ENCODE measurements at regions not wholly inside any gene's neighbourhood (a gene's known extent, or its start where the extent isn't known, plus 50 kb on each side); places are given as distances from the start of the nearest gene placed in this dataset.

GRCh38 chr16:52383119-52383518 is 163.8 kb downstream of the TOX3 start:
- WGBS, 2 donors = 44 to 48% methylated on average over 3 of the region's 3 CpGs
- no peak for TF ChIP-seq CTCF (IDR thresholded peaks at IDR 0.05; ENCODE audit: control extremely low read depth, extremely low read depth)
- H3K36me3 ChIP-seq (ENCODE audit: control insufficient read depth in 4 of 4, insufficient read depth in 4 of 4, low read length in 4 of 4) = no peaks in the 10 kb centered on the region
- peaks cover 0 to 3% (median 0%) of the 10 kb centered on the region in 4 donors for H3K9me3 ChIP-seq (ENCODE audit: control insufficient read depth in 4 of 4, insufficient read depth in 3 of 4, low read length in 3 of 4)
- ATAC-seq (ENCODE audit: insufficient read depth, low FRiP score) (no peak), DNase-seq (peak in 2 of 3 donors; percentile 51 to 67)
- H3K9ac ChIP-seq (ENCODE audit: insufficient read depth in 1 of 2, low read length in 2 of 2) = no peak overlapping the region
- no peaks in the 10 kb centered on the region for H3K27me3 ChIP-seq (ENCODE audit: control insufficient read depth in 3 of 3, insufficient read depth in 3 of 3, low read length in 2 of 3)
- peaks cover 0 to 16% (median 8%) of the 10 kb centered on the region in 5 donors for H3K4me1 ChIP-seq (ENCODE audit: control insufficient read depth in 5 of 5, insufficient read depth in 5 of 5, low read length in 5 of 5)
- no peak overlapping the region for H3K4me3 ChIP-seq
- no peak overlapping the region for H3K27ac ChIP-seq (ENCODE audit: low read depth in 1 of 2, low read length in 1 of 2)

GRCh38 chr16:52379551-52379950 is 167.4 kb downstream of the TOX3 start:
- ATAC-seq (ENCODE audit: insufficient read depth, low FRiP score) (no peak), DNase-seq (no peak)
- WGBS, 2 donors = 92% methylated on average over 1 of the region's 1 CpG
- Histone ChIP-seq H3K27ac (ENCODE audit: low read depth in 1 of 2, low read length in 1 of 2) (no peak overlapping the region), H3K9ac (ENCODE audit: insufficient read depth in 1 of 2, low read length in 2 of 2) (no peak overlapping the region), H3K27me3 (ENCODE audit: control insufficient read depth in 3 of 3, insufficient read depth in 3 of 3, low read length in 2 of 3) (no peaks in the 10 kb centered on the region), H3K4me3 (no peak overlapping the region), H3K9me3 (ENCODE audit: control insufficient read depth in 4 of 4, insufficient read depth in 3 of 4, low read length in 3 of 4) (peaks cover 0 to 2% (median 0%) of the 10 kb centered on the region in 4 donors), H3K4me1 (ENCODE audit: control insufficient read depth in 5 of 5, insufficient read depth in 5 of 5, low read length in 5 of 5) (peaks cover 0 to 11% (median 6%) of the 10 kb centered on the region in 5 donors), H3K36me3 (ENCODE audit: control insufficient read depth in 4 of 4, insufficient read depth in 4 of 4, low read length in 4 of 4) (no peaks in the 10 kb centered on the region)
- no peak for TF ChIP-seq CTCF (IDR thresholded peaks at IDR 0.05; ENCODE audit: control extremely low read depth, extremely low read depth)

- ATAC-seq (ENCODE audit: insufficient read depth, low FRiP score) (no peak), DNase-seq (no peak)
- no peak for TF ChIP-seq CTCF (IDR thresholded peaks at IDR 0.05; ENCODE audit: control extremely low read depth, extremely low read depth)
These were observed 170.2 kb downstream of the TOX3 start for GRCh38 chr16:52376676-52377280.

GRCh38 chr16:52372313-52372712 is 174.6 kb downstream of the TOX3 start:
- DNase-seq (peak; percentile 24 to 60 (median 24)), ATAC-seq (ENCODE audit: insufficient read depth, low FRiP score) (no peak)
- Histone ChIP-seq H3K36me3 (ENCODE audit: control insufficient read depth in 4 of 4, insufficient read depth in 4 of 4, low read length in 4 of 4) (no peaks in the 10 kb centered on the region), H3K9ac (ENCODE audit: insufficient read depth in 1 of 2, low read length in 2 of 2) (no peak overlapping the region), H3K4me1 (ENCODE audit: control insufficient read depth in 5 of 5, insufficient read depth in 5 of 5, low read length in 5 of 5) (no peaks in the 10 kb centered on the region), H3K4me3 (no peak overlapping the region), H3K27me3 (ENCODE audit: control insufficient read depth in 3 of 3, insufficient read depth in 3 of 3, low read length in 2 of 3) (no peaks in the 10 kb centered on the region), H3K9me3 (ENCODE audit: control insufficient read depth in 4 of 4, insufficient read depth in 3 of 4, low read length in 3 of 4) (peaks cover 0 to 4% (median 0%) of the 10 kb centered on the region in 4 donors), H3K27ac (ENCODE audit: low read depth in 1 of 2, low read length in 1 of 2) (no peak overlapping the region)
- TF ChIP-seq CTCF (IDR thresholded peaks at IDR 0.05; ENCODE audit: control extremely low read depth, extremely low read depth) = no peak

More at GRCh38 chr16:52376676-52377280, 170.2 kb downstream of the TOX3 start:
- Histone ChIP-seq H3K4me1 (ENCODE audit: control insufficient read depth in 5 of 5, insufficient read depth in 5 of 5, low read length in 5 of 5) (no peaks in the 10 kb centered on the region), H3K9me3 (ENCODE audit: control insufficient read depth in 4 of 4, insufficient read depth in 3 of 4, low read length in 3 of 4) (peaks cover 0 to 5% (median 0%) of the 10 kb centered on the region in 4 donors), H3K36me3 (ENCODE audit: control insufficient read depth in 4 of 4, insufficient read depth in 4 of 4, low read length in 4 of 4) (no peaks in the 10 kb centered on the region), H3K9ac (ENCODE audit: insufficient read depth in 1 of 2, low read length in 2 of 2) (no peak overlapping the region), H3K4me3 (no peak overlapping the region), H3K27ac (ENCODE audit: low read depth in 1 of 2, low read length in 1 of 2) (no peak overlapping the region), H3K27me3 (ENCODE audit: control insufficient read depth in 3 of 3, insufficient read depth in 3 of 3, low read length in 2 of 3) (no peaks in the 10 kb centered on the region)
- 88% methylated on average over 9 of the region's 9 CpGs for WGBS, 2 donors

All from lung (tissue), 11 donors.